ENCODE measurements at regions not wholly inside any gene's neighbourhood (a gene's known extent, or its start where the extent isn't known, plus 50 kb on each side); places are given as distances from the start of the nearest gene placed in this dataset.

- no peak for TF ChIP-seq ZNF462 (CRISPR knock-in tag; IDR thresholded peaks at IDR 0.05)
- no peak for TF ChIP-seq NANOG (IDR thresholded peaks at IDR 0.05; ENCODE audit: borderline replicate concordance)
- no peak for TF ChIP-seq EZH2 (IDR thresholded peaks at IDR 0.05; ENCODE audit: low read depth, unreplicated experiment)
- TF ChIP-seq JUNB (IDR thresholded peaks at IDR 0.05; ENCODE audit: unreplicated experiment), result no peak
- TF ChIP-seq CREB1 (CRISPR knock-in tag; IDR thresholded peaks at IDR 0.05; ENCODE audit: low read depth), result no peak
- TF ChIP-seq ZNF114 (CRISPR knock-in tag; IDR thresholded peaks at IDR 0.05), result no peak
- no peak for TF ChIP-seq POLR2AphosphoS5 (IDR thresholded peaks at IDR 0.05; ENCODE audit: low read depth)
- TF ChIP-seq ZNF331 (CRISPR knock-in tag; IDR thresholded peaks at IDR 0.05; ENCODE audit: low read depth), result no peak
- TF ChIP-seq STAT1 (IDR thresholded peaks at IDR 0.05; ENCODE audit: unreplicated experiment), result no peak
- no peak for TF ChIP-seq EZH2phosphoT487 (IDR thresholded peaks at IDR 0.05; ENCODE audit: unreplicated experiment)
These were observed 131.9 kb downstream of the NOL4 start (continued) for GRCh38 chr18:34092796-34093195.

- ATAC-seq, result no peak
- H3K4me1 Mint-ChIP-seq, result no peaks in the 10 kb centered on the region
- no peak for TF ChIP-seq ZNF462 (CRISPR knock-in tag; IDR thresholded peaks at IDR 0.05)
These were observed 138.3 kb downstream of the NOL4 start for GRCh38 chr18:34086370-34086769.

More at GRCh38 chr18:34086370-34086769, 138.3 kb downstream of the NOL4 start:
- H3F3A ChIP-seq (replicated peaks; ENCODE audit: low read depth), result no peaks in the 10 kb centered on the region
- H3K4me1 ChIP-seq (ENCODE audit: insufficient read depth), result no peaks in the 10 kb centered on the region
- H3K36me3 Mint-ChIP-seq (ENCODE audit: low read depth), result no peaks in the 10 kb centered on the region
- no peak overlapping the region for H3K4me2 ChIP-seq
- H3K9me3 Mint-ChIP-seq, result no peaks in the 10 kb centered on the region
- no peak overlapping the region for H2AFZ ChIP-seq
- no peak overlapping the region for H3K4me3 Mint-ChIP-seq
- no peak overlapping the region for H3K27ac ChIP-seq (ENCODE audit: low read depth)
- H3K79me2 ChIP-seq (replicated peaks; ENCODE audit: insufficient read depth), result no peaks in the 10 kb centered on the region
- H3K36me3 ChIP-seq (ENCODE audit: insufficient read depth), result no peaks in the 10 kb centered on the region
- H3K9me2 ChIP-seq (ENCODE audit: insufficient read depth), result no peaks in the 10 kb centered on the region
- no peaks in the 10 kb centered on the region for H4K20me1 ChIP-seq (replicated peaks; ENCODE audit: insufficient read depth)
- H3K27ac Mint-ChIP-seq, result no peak overlapping the region
- no peaks in the 10 kb centered on the region for H3K27me3 Mint-ChIP-seq (ENCODE audit: insufficient read depth, low read depth, poor library complexity)
- H3K27me3 ChIP-seq (ENCODE audit: insufficient read depth), result no peaks in the 10 kb centered on the region
- no peak for DNase-seq (ENCODE audit: low spot score)
- H3K4me3 ChIP-seq, result no peak overlapping the region

All from GM23338 (cell line).